OCI-LY1 (cell line): ENCODE measurements at regions not wholly inside any gene's neighbourhood (a gene's known extent, or its start where the extent isn't known, plus 50 kb on each side); places are given as distances from the start of the nearest gene placed in this dataset.

Experiments
- H2AFZ ChIP-seq: fragments of 200-600 bp; sonication (generic), shearing (Covaris generic); 2 replicates; pipeline ENCODE4 v1.6.0; 2014; ENCODE audit warnings: antibody characterized with exemption, mild to moderate bottlenecking, low read length
- H3F3A ChIP-seq: fragments of 200-600 bp; sonication (generic), shearing (Covaris generic); 2 replicates; pipeline ENCODE4 v1.6.0; 2014; ENCODE audit warnings: mild to moderate bottlenecking, antibody characterized with exemption, low read length, moderate library complexity; ENCODE audit not compliant: insufficient read depth
- H3K27ac ChIP-seq: fragments of 200-600 bp; sonication (generic); 2 replicates; pipeline ENCODE4 v1.5.1; 2014; ENCODE audit warnings: low read length, mixed run types, mild to moderate bottlenecking, low read depth; ENCODE audit not compliant: poor library complexity, severe bottlenecking
- H3K27me3 ChIP-seq: fragments of 200-600 bp; sonication (generic); 2 replicates; pipeline ENCODE4 v1.6.0; 2014; ENCODE audit warnings: antibody characterized with exemption, mild to moderate bottlenecking, low read length, moderate library complexity; ENCODE audit not compliant: insufficient read depth
- H3K36me3 ChIP-seq: fragments of 200-600 bp; sonication (generic); 2 replicates; pipeline ENCODE4 v1.6.1; 2014; ENCODE audit warnings: mild to moderate bottlenecking, antibody characterized with exemption, low read length, moderate library complexity, mixed read lengths; ENCODE audit not compliant: insufficient read depth
- H3K4me1 ChIP-seq: fragments of 200-600 bp; sonication (generic); 2 replicates; pipeline ENCODE4 v1.5.1; 2014; ENCODE audit warnings: mild to moderate bottlenecking, low read length, moderate library complexity; ENCODE audit not compliant: insufficient read depth, severe bottlenecking
- H3K4me2 ChIP-seq: fragments of 200-600 bp; sonication (generic), shearing (Covaris generic); 2 replicates; pipeline ENCODE4 v1.6.1; 2014; ENCODE audit warnings: low read length
- H3K4me3 ChIP-seq: fragments of 200-600 bp; sonication (generic); 2 replicates; pipeline ENCODE4 v1.5.1; 2014; ENCODE audit warnings: low read length, low read depth, mild to moderate bottlenecking, mixed read lengths; ENCODE audit not compliant: poor library complexity, severe bottlenecking
- H3K79me2 ChIP-seq: fragments of 200-600 bp; shearing (Covaris generic); 2 replicates; pipeline ENCODE4 v1.6.1; 2016; ENCODE audit warnings: mixed run types, low read length, mixed read lengths; ENCODE audit not compliant: insufficient read depth
- H3K9ac ChIP-seq: fragments of 200-600 bp; sonication (generic), shearing (Covaris generic); 2 replicates; pipeline ENCODE4 v1.6.1; 2014; ENCODE audit warnings: mild to moderate bottlenecking, low read length, mixed read lengths
- H3K9me2 ChIP-seq: fragments of 200-600 bp; sonication (generic), shearing (Covaris generic); 2 replicates; pipeline ENCODE4 v1.6.1; 2014; ENCODE audit warnings: low read depth, mild to moderate bottlenecking, low read length, mixed read lengths
- H3K9me3 ChIP-seq: fragments of 200-600 bp; shearing (Covaris generic); 2 replicates; pipeline ENCODE4 v1.6.1; 2014; ENCODE audit warnings: low read length, mixed read lengths
- H4K20me1 ChIP-seq: fragments of 200-600 bp; sonication (generic), shearing (Covaris generic); 2 replicates; pipeline ENCODE4 v1.6.0; 2016; ENCODE audit warnings: mild to moderate bottlenecking, low read length; ENCODE audit not compliant: insufficient read depth
- EZH2 ChIP-seq: fragments of 200-600 bp; sonication (generic), shearing (Covaris generic); IDR thresholded peaks from 2 replicates; pipeline ENCODE4 v1.8.0; 2017; ENCODE audit warnings: borderline replicate concordance, mixed run types, mild to moderate bottlenecking, antibody characterized with exemption, low read length, moderate library complexity, mixed read lengths
- TF ChIP-seq, protein P1 (sequence below): fragments of 200-600 bp; sonication (generic), shearing (Covaris generic); IDR thresholded peaks from 2 replicates; pipeline ENCODE4 v1.5.1; 2017; ENCODE audit warnings: mild to moderate bottlenecking, antibody characterized with exemption, low read length, moderate library complexity, mixed read lengths

DNA sequence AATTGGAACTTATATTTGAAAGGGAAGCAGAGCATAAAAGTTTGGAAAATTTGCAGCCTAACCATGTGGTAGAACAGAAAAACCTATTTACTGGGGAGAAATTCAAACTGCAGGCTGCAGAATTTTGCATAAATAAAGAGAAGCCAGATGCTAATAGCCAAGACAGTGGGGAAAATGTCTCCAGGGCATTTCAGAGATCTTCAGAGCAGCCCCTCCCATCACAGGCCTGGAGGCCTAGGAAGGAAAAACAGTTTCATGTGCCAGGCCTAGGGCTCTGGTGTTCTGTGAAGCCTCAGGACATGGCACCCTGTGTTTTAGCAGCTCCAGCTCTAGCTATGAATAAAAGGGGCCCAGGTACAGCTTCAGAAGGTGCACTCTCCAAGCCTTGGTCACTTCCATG lies 648.7 kb upstream of the FRG1 start:
- H3K27ac ChIP-seq: no peak overlapping the region
- no peaks in the 10 kb centered on the region for H4K20me1 ChIP-seq
- H3K4me1 ChIP-seq: no peaks in the 10 kb centered on the region
- TF ChIP-seq EZH2: no peak
- TF ChIP-seq, protein P1, sequence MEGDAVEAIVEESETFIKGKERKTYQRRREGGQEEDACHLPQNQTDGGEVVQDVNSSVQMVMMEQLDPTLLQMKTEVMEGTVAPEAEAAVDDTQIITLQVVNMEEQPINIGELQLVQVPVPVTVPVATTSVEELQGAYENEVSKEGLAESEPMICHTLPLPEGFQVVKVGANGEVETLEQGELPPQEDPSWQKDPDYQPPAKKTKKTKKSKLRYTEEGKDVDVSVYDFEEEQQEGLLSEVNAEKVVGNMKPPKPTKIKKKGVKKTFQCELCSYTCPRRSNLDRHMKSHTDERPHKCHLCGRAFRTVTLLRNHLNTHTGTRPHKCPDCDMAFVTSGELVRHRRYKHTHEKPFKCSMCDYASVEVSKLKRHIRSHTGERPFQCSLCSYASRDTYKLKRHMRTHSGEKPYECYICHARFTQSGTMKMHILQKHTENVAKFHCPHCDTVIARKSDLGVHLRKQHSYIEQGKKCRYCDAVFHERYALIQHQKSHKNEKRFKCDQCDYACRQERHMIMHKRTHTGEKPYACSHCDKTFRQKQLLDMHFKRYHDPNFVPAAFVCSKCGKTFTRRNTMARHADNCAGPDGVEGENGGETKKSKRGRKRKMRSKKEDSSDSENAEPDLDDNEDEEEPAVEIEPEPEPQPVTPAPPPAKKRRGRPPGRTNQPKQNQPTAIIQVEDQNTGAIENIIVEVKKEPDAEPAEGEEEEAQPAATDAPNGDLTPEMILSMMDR: no peak
- no peak overlapping the region for H2AFZ ChIP-seq
- H3K27me3 ChIP-seq: no peaks in the 10 kb centered on the region
- no peak overlapping the region for H3K4me3 ChIP-seq
- H3K9me2 ChIP-seq: no peaks in the 10 kb centered on the region
- no peaks in the 10 kb centered on the region for H3K9me3 ChIP-seq
- no peaks in the 10 kb centered on the region for H3K36me3 ChIP-seq
- no peak overlapping the region for H3K4me2 ChIP-seq
- H3K79me2 ChIP-seq: no peaks in the 10 kb centered on the region
- H3F3A ChIP-seq: no peaks in the 10 kb centered on the region
- no peak overlapping the region for H3K9ac ChIP-seq

- Histone ChIP-seq H4K20me1 (no peaks in the 10 kb centered on the region), H3K36me3 (no peaks in the 10 kb centered on the region), H2AFZ (no peak overlapping the region), H3K9me3 (no peaks in the 10 kb centered on the region), H3K9me2 (no peaks in the 10 kb centered on the region), H3K27me3 (no peaks in the 10 kb centered on the region), H3K79me2 (no peaks in the 10 kb centered on the region), H3K4me3 (no peak overlapping the region), H3K9ac (no peak overlapping the region), H3F3A (no peaks in the 10 kb centered on the region), H3K4me1 (no peaks in the 10 kb centered on the region), H3K27ac (no peak overlapping the region), H3K4me2 (no peak overlapping the region)
- TF ChIP-seq, protein P1: no peak
- TF ChIP-seq EZH2: no peak
These were observed 647.2 kb upstream of the FRG1 start for GRCh38 chr4:189293459-189293858.

GRCh38 chr4:189294574-189294973 lies 646.1 kb upstream of the FRG1 start:
- H3K9me2 ChIP-seq: no peaks in the 10 kb centered on the region
- H3K4me1 ChIP-seq: no peaks in the 10 kb centered on the region
- H3K4me2 ChIP-seq: no peak overlapping the region
- H3K27me3 ChIP-seq: no peaks in the 10 kb centered on the region
- no peak for TF ChIP-seq EZH2
- TF ChIP-seq, protein P1: no peak
- H3K27ac ChIP-seq: no peak overlapping the region
- no peaks in the 10 kb centered on the region for H3K36me3 ChIP-seq
- no peaks in the 10 kb centered on the region for H3K9me3 ChIP-seq
- H2AFZ ChIP-seq: no peak overlapping the region
- no peaks in the 10 kb centered on the region for H4K20me1 ChIP-seq
- H3K79me2 ChIP-seq: no peaks in the 10 kb centered on the region
- no peak overlapping the region for H3K9ac ChIP-seq
- no peaks in the 10 kb centered on the region for H3F3A ChIP-seq
- no peak overlapping the region for H3K4me3 ChIP-seq
